ENCODE measurements at regions not wholly inside any gene's neighbourhood (a gene's known extent, or its start where the extent isn't known, plus 50 kb on each side); places are given as distances from the start of the nearest gene placed in this dataset.

DNA sequence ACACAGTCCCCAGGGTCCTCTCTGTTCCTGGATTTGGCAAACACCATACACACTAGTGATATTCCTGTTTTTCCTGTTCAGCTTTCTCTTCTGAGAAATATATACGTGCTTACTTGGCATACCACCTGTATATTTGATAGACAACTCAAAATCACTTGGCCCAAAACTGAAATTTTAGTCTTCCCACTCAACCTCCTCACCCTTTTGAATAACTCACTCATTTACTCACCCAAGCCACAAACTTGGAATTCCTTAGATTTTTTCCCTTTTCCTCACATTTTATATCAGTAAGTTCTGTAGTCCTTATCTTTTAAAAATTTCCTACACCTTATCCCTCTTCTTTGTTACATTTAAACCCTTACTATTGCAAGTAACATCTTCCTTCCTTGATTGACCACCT, 143.4 kb downstream of the PPP1R3A start:
- ChIA-PET POLR2A (no interaction called here), CTCF (no interaction called here)
- no peaks in the 10 kb centered on the region for H3K36me3 Mint-ChIP-seq (ENCODE audit: insufficient read depth, unreplicated experiment)
- H3K4me3 Mint-ChIP-seq (ENCODE audit: unreplicated experiment): no peak overlapping the region
- H3K27ac Mint-ChIP-seq (ENCODE audit: low read depth, unreplicated experiment): no peak overlapping the region
- no peak for DNase-seq (ENCODE audit: unreplicated experiment)
- TF ChIP-seq, protein P1, sequence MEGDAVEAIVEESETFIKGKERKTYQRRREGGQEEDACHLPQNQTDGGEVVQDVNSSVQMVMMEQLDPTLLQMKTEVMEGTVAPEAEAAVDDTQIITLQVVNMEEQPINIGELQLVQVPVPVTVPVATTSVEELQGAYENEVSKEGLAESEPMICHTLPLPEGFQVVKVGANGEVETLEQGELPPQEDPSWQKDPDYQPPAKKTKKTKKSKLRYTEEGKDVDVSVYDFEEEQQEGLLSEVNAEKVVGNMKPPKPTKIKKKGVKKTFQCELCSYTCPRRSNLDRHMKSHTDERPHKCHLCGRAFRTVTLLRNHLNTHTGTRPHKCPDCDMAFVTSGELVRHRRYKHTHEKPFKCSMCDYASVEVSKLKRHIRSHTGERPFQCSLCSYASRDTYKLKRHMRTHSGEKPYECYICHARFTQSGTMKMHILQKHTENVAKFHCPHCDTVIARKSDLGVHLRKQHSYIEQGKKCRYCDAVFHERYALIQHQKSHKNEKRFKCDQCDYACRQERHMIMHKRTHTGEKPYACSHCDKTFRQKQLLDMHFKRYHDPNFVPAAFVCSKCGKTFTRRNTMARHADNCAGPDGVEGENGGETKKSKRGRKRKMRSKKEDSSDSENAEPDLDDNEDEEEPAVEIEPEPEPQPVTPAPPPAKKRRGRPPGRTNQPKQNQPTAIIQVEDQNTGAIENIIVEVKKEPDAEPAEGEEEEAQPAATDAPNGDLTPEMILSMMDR (IDR thresholded peaks at IDR 0.05; ENCODE audit: unreplicated experiment): no peak
- intact Hi-C loops (cut with micrococcal nuclease): no loop called here
- H3K9me3 Mint-ChIP-seq (ENCODE audit: unreplicated experiment): no peaks in the 10 kb centered on the region
- H3K27me3 Mint-ChIP-seq (ENCODE audit: insufficient read depth, unreplicated experiment): peaks cover 37% of the 10 kb centered on the region
- no TSS peak for BruUV-seq (replicated peaks)
- H3K4me1 Mint-ChIP-seq (ENCODE audit: insufficient read depth, unreplicated experiment): no peaks in the 10 kb centered on the region

DNA sequence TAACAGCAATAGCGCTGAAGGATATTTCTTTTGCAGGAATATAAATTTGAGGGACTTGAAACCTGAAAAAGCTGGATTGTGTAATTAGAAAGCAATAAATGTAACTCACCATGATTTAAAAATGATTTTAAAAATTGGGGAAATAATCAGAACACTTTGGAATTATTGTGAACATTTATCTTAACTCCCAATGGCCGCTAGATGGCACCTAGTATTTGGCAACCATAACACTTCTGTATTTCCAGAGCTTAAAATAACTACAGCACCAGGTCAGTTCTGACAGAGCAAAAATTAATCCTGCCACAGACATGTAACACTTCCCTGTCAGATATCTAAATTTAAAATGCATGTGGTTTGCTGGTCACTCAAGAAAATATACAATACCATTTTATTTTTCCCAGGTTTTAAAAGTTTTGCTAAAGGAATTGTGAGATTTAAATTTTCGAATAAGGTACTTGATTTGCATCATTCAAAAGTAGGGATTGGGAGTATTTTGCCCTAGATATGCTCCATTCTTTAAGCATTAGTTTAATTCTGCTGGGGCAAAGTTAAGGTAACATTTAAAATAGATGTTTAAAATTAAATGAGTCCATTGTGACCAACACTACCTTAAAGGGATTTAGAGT, 144.5 kb downstream of the PPP1R3A start:
- no peaks in the 10 kb centered on the region for H3K4me1 Mint-ChIP-seq (ENCODE audit: insufficient read depth, unreplicated experiment)
- no peaks in the 10 kb centered on the region for H3K9me3 Mint-ChIP-seq (ENCODE audit: unreplicated experiment)
- BruUV-seq (replicated peaks): no TSS peak
- intact Hi-C loops (cut with micrococcal nuclease): no loop called here
- no peak overlapping the region for H3K4me3 Mint-ChIP-seq (ENCODE audit: unreplicated experiment)
- DNase-seq (ENCODE audit: unreplicated experiment): peak; percentile 68
- CTCF ChIA-PET: interaction anchor here (0.6 to 1.6 kb wide), 5 partner anchors 8 to 251 kb away, joined by 3 to 7 read pairs (median 3); no protein-coding TSS in a partner anchor
- TF ChIP-seq, protein P1 (IDR thresholded peaks at IDR 0.05; ENCODE audit: unreplicated experiment): peak; percentile 59
- no peaks in the 10 kb centered on the region for H3K36me3 Mint-ChIP-seq (ENCODE audit: insufficient read depth, unreplicated experiment)
- H3K27me3 Mint-ChIP-seq (ENCODE audit: insufficient read depth, unreplicated experiment): peaks cover 41% of the 10 kb centered on the region
- POLR2A ChIA-PET: no interaction called here
- no peak overlapping the region for H3K27ac Mint-ChIP-seq (ENCODE audit: low read depth, unreplicated experiment)

DNA sequence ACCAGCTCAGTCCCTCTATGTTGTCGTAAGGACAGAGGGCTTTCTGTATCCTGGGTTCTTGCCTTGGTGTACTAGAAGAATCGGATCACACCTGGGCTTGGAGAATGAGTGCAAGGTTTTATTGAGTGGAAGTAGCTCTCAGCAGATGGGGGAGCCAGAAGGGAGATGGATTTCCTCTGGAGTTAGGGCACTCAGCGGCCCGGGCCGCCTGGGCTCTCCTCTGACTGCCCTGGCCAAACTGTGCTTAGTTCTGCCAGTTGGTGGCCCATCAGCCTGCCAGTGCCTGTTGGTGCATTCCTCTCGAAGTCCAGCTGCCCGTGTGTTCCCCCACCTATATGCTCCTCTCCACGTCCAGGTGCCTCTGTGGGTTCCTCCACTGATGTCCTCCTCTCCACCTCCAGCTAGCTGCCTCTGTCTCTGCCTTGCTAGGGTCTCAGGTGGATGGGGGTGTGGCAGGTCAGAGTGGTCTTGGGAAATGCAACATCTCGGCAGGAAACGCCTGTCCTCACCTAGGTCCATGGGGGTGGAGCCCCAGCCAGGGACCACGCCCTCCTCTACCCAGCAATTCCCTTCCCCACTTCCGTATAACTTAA, 148.6 kb downstream of the PPP1R3A start:
- H3K4me3 Mint-ChIP-seq (ENCODE audit: unreplicated experiment): no peak overlapping the region
- peaks cover 61% of the 10 kb centered on the region for H3K27me3 Mint-ChIP-seq (ENCODE audit: insufficient read depth, unreplicated experiment)
- POLR2A ChIA-PET: no interaction called here
- no TSS peak for BruUV-seq (replicated peaks)
- H3K9me3 Mint-ChIP-seq (ENCODE audit: unreplicated experiment): no peaks in the 10 kb centered on the region
- no peaks in the 10 kb centered on the region for H3K4me1 Mint-ChIP-seq (ENCODE audit: insufficient read depth, unreplicated experiment)
- CTCF ChIA-PET: interaction anchor here (0.6 to 0.9 kb wide), 2 partner anchors 15 to 44 kb away, joined by 3 read pairs; no protein-coding TSS in a partner anchor
- H3K27ac Mint-ChIP-seq (ENCODE audit: low read depth, unreplicated experiment): no peak overlapping the region
- TF ChIP-seq, protein P1 (IDR thresholded peaks at IDR 0.05; ENCODE audit: unreplicated experiment): no peak
- intact Hi-C loops (cut with micrococcal nuclease): no loop called here
- no peaks in the 10 kb centered on the region for H3K36me3 Mint-ChIP-seq (ENCODE audit: insufficient read depth, unreplicated experiment)
- no peak for DNase-seq (ENCODE audit: unreplicated experiment)

DNA sequence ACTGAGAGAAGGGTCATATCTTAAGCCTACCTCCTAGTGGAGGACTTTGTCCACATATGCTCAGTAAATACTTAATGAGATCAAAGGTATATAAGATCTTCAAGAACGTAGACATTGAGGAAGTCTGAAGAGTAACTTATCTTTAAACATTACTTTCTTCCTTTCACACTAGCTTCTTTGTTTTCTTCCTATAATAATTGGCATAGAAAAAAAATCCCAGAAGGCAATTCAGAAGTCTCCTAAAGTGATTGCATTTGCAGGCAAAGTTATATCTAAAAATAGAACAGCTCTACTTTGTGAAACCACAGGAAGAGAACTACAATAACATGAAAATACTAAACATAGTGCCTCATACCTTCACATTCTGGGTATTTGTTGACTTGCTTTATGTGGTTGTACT, 150.4 kb downstream of the PPP1R3A start:
- POLR2A ChIA-PET: no interaction called here
- H3K27ac Mint-ChIP-seq (ENCODE audit: low read depth, unreplicated experiment): no peak overlapping the region
- CTCF ChIA-PET: no interaction called here
- no peaks in the 10 kb centered on the region for H3K36me3 Mint-ChIP-seq (ENCODE audit: insufficient read depth, unreplicated experiment)
- no TSS peak for BruUV-seq (replicated peaks)
- H3K9me3 Mint-ChIP-seq (ENCODE audit: unreplicated experiment): no peaks in the 10 kb centered on the region
- H3K27me3 Mint-ChIP-seq (ENCODE audit: insufficient read depth, unreplicated experiment): peaks cover 59% of the 10 kb centered on the region
- H3K4me1 Mint-ChIP-seq (ENCODE audit: insufficient read depth, unreplicated experiment): no peaks in the 10 kb centered on the region
- no peak overlapping the region for H3K4me3 Mint-ChIP-seq (ENCODE audit: unreplicated experiment)
- TF ChIP-seq, protein P1 (IDR thresholded peaks at IDR 0.05; ENCODE audit: unreplicated experiment): no peak
- intact Hi-C loops (cut with micrococcal nuclease): no loop called here
- no peak for DNase-seq (ENCODE audit: unreplicated experiment)
